ENCODE measurements at regions not wholly inside any gene's neighbourhood (a gene's known extent, or its start where the extent isn't known, plus 50 kb on each side); places are given as distances from the start of the nearest gene placed in this dataset.
"Not testable (repeated sequence)": the region's sequence is repeated elsewhere in the genome, so short reads cannot be mapped to it uniquely, and the experiment has no call there.

GRCh38 chr17:28265856-28266546, 53.0 kb upstream of the TMEM97 start:
- H3K4me3 Mint-ChIP-seq; H3K4me1 Mint-ChIP-seq (ENCODE audit: low read depth); H3K27ac Mint-ChIP-seq; intact Hi-C loops (cut with micrococcal nuclease); H3K36me3 Mint-ChIP-seq (ENCODE audit: low read depth); H3K27me3 Mint-ChIP-seq (ENCODE audit: low read depth); DNase-seq: not testable (repeated sequence)
- CTCF ChIA-PET, result interaction anchor here (0.6 kb wide), 1 partner anchor 14 kb away, joined by 3 read pairs; no protein-coding TSS in a partner anchor
- H3K9me3 Mint-ChIP-seq, result peaks cover 16% of the 10 kb centered on the region

- H3K9me3 Mint-ChIP-seq, result peaks cover 16% of the 10 kb centered on the region
- H3K4me1 Mint-ChIP-seq (ENCODE audit: low read depth); H3K4me3 Mint-ChIP-seq; DNase-seq; H3K27ac Mint-ChIP-seq; H3K36me3 Mint-ChIP-seq (ENCODE audit: low read depth); intact Hi-C loops (cut with micrococcal nuclease); H3K27me3 Mint-ChIP-seq (ENCODE audit: low read depth): not testable (repeated sequence)
- CTCF ChIA-PET, result interaction anchor here (0.6 kb wide), 1 partner anchor 15 kb away, joined by 3 read pairs; no protein-coding TSS in a partner anchor
Observed at GRCh38 chr17:28266547-28266920, 52.5 kb upstream of the TMEM97 start.

- intact Hi-C loops (cut with micrococcal nuclease); DNase-seq; H3K36me3 Mint-ChIP-seq (ENCODE audit: low read depth); H3K27me3 Mint-ChIP-seq (ENCODE audit: low read depth); H3K4me1 Mint-ChIP-seq (ENCODE audit: low read depth); H3K4me3 Mint-ChIP-seq; H3K27ac Mint-ChIP-seq: not testable (repeated sequence)
- CTCF ChIA-PET, result interaction anchor here (0.7 kb wide), 1 partner anchor 210 kb away, joined by 3 read pairs; no protein-coding TSS in a partner anchor
- H3K9me3 Mint-ChIP-seq, result peaks cover 13% of the 10 kb centered on the region
Observed at GRCh38 chr17:28266926-28267719, 51.9 kb upstream of the TMEM97 start.

GRCh38 chr17:28267720-28268609, 51.0 kb upstream of the TMEM97 start:
- CTCF ChIA-PET, result interaction anchor here (0.7 kb wide), 1 partner anchor 211 kb away, joined by 3 read pairs; no protein-coding TSS in a partner anchor
- Mint-ChIP-seq H3K27ac (no peak overlapping the region), H3K4me3 (no peak overlapping the region), H3K9me3 (peaks cover 8% of the 10 kb centered on the region), H3K36me3 (ENCODE audit: low read depth) (peaks cover 2% of the 10 kb centered on the region), H3K27me3 (ENCODE audit: low read depth) (peaks cover 13% of the 10 kb centered on the region), H3K4me1 (ENCODE audit: low read depth) (no peaks in the 10 kb centered on the region)
- intact Hi-C loops (cut with micrococcal nuclease), result no loop called here
- DNase-seq, result no peak

- H3K4me1 Mint-ChIP-seq (ENCODE audit: low read depth), result no peaks in the 10 kb centered on the region
- H3K36me3 Mint-ChIP-seq (ENCODE audit: low read depth), result peaks cover 2% of the 10 kb centered on the region
- CTCF ChIA-PET, result interaction anchor here (1.0 kb wide), 1 partner anchor 19 kb away, joined by 3 read pairs; no protein-coding TSS in a partner anchor
- no peak overlapping the region for H3K4me3 Mint-ChIP-seq
- H3K27ac Mint-ChIP-seq, result no peak overlapping the region
- DNase-seq, result no peak
- H3K9me3 Mint-ChIP-seq, result peaks cover 4% of the 10 kb centered on the region
- peaks cover 19% of the 10 kb centered on the region for H3K27me3 Mint-ChIP-seq (ENCODE audit: low read depth)
- intact Hi-C loops (cut with micrococcal nuclease), result no loop called here
Observed at GRCh38 chr17:28268610-28269313, 50.2 kb upstream of the TMEM97 start.
